COLO668 (cell line): ENCODE measurements at regions not wholly inside any gene's neighbourhood (a gene's known extent, or its start where the extent isn't known, plus 50 kb on each side); places are given as distances from the start of the nearest gene placed in this dataset.

Source experiments
- DNase-seq: peaks from one replicate; lab custom pipeline; 2025; ENCODE audit not compliant: unreplicated experiment; lab: John Stamatoyannopoulos, UW

DNA sequence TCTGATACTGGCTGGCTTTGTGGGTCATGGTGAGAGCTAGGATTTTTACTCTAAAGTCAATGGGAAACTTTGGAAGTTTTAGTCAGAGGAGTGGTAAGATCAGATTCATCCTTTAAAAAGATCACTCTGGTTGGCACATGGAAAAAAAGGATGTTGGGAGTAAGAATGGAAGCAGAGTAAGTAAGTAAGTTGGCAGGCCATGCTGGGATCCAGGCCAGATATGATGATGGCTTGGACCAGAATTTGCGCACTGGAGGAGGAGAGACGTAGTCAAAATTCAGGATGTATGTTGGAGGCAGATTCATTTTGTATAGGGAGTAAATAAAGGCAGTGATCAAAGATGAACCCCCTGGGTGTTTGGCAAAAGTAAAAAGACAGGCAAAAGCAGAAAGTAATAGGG is 283.3 kb upstream of the THSD7B start:
- DNase-seq: no peak

DNA sequence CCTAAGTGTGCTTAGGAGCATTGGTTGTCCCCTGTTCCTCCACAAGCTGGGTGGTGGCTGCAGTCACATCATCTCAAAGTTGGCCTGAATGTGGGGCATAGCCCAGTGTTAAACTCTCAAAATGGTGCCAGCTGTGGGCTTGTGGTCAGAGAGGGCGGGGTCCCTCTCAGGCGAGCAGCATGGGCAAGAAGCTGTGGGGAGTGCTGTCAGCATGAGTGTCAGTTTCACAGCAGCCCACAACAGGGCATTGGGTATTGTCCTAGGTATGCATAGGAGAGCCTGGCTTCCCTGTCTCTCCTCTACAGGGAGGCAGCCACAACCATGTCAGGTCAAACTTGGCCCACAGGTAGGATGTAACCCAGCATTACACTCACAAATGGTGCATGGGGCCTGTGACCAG is 285.6 kb upstream of the THSD7B start:
- DNase-seq: no peak

DNA sequence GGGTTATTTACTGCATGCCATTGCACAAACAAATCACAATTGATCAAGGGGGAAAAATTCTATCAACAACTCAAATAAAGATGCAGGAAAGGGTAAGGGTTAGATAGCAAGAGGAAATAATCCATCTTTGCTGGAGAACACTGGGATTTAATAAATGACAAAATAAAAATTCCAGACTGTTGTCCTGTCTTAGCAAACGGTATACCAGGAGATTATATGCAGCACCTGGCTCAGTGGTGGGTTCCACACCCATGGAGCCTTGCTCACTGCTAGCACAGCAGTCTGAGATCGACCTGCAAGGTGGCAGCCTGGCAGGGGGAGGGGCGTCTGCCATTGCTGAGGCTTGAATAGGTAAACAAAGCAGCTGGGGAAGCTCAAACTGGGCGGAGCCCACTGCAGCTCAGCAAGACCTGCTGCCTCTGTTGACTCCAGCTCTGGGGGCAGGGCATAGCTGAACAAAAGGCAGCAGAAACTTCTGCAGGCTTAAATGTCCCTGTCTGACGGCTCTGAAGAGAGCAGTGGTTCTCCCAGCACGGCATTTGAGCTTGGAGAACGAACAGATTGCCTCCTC is 296.5 kb upstream of the THSD7B start:
- peak; percentile 76 for DNase-seq

DNA sequence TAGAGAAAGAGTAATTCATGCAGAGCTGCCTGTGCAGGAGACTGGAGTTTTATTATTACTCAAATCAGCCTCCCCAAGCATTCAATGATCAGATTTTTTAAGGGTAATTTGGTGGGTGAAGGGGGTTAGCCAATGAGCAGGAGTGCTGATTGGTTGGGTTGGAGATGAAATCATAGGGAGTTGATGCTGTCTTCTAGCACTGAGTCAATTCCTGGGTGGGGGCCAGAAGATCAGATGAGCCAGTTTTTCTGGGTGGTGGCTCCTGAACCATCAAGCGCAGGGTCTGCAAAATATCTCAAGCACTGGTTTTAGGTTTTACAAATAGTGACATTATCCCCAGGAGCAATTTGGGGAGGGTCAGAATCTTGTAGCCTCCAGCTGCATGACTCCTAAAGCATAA is 312.8 kb upstream of the THSD7B start:
- DNase-seq: no peak

DNA sequence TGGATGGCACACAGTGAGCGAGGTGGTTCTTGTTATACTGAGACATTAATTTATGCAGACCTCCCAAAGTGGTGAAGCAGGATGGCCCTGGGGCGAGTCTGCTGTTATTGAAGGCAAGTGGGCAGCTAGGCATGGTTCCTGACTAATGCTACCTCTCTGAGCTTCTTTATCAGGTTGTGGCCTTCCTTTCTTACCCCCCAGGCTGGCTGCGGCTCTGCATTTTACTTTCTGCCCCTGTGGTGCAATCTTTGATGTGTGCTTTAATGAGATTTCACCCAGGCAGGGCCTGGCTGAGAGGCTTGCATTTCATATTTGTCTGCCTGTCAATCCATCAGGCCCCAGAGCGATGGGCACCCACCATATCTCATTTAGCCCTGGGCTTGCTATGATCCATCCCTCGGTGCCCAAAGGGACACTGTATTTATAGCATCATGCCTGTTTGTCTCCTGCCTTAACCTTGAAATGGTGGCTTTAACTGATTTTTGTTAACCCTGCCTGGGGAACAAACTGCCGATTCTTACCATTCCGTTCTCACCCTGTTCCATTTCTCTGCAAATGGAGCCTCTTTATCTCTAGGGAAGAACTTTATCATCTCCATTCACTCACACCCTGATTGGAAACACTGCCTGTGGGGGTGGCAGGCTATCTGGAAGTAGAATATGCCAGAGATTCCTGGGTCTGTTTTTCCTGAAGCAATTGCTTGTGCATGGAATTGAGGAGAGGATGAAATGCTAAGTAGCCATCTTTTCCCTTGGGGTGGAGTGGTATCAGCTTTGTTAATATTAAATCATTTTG is 316.2 kb upstream of the THSD7B start:
- no peak for DNase-seq

DNA sequence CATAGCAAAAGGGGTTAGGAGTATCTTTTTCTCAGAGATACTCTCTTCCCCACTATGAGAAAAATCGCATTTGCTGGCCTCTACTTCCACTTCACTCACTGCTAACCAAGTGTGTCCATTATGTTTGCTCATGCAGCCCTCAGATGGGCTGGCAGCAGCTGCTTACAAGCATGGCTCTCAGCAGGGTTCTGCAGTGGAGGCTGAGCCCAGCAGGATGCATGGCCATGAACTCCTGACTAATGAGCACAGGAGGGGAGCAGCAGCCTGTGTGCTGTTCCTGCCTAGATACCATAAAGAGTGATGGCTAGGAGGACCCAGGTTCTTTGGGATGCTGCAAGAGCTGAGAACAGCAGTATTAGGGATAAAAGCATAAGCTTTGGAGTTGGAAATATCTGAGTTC is 316.9 kb upstream of the THSD7B start:
- peak; percentile 48 for DNase-seq

DNA sequence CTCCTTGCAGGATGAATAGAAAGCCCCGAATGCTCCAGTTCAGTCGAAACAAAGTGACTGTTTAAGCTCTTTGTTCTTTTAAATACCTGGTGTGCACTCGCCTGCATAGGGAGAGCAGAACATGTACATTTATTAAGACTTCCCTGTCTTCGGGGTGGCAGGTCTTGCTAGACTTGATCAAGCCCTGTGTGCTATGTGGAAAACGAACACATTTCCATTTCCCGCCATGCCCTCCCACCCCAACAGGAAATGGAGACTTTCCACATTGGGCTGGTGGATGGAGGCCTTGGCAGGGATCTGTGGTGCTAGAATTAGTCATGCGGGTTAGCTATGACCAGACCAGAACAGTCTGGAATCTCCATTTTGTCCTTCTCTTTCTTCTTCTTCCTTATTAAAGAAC is 321.0 kb upstream of the THSD7B start:
- no peak for DNase-seq

DNA sequence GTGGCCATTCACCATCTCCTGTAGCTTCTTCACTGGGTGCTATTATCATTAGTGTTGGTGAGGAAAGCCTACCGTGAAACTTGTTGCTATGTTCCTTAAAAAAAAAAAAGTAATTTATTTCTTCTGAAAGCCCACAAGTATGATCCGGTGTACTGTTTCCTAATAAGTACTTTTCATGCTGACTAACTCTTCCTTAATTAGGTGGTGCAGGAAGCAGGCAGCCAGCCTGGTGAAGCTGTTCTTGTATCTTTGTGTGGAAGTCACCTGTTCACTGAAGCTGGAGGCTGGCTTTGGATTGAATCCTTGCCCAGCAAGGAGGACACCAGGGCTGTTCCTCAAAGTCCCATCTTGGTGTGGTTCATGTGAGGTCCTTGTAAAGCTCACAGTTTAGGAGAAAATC is 321.7 kb upstream of the THSD7B start:
- no peak for DNase-seq

DNA sequence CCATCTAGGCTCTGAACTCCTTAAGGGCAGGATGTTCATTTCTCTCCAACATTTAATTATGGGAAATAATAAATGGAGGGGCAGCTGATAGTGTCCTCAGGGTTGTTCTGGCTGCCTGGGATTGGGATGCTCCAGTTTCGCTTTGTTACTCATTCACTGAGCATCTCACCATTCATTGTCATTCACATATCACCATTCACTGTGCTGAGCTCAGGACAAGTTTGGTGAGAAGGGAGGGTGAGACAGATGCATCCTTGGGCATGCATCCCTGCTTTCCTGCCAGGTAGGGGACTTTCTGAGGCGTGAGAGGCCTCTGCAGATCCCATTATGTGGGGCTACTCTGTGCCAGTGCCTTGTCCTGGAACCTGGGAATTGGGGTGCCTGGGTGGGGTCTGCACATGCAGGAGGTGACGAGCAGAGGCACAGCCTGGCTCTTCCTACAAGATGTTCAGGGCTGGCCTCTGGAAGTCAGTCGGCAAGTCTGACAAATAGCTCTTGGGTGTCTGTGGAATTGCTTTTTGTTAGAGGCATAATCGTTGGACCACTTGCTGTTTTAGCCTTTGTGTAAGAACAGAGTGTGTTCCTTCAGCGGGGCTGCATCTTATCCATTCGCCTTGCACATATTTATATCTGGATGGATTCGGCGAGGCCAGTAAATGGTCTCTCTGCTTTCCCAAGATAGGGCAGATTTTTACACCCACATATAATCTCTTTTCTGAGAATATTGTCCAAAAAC is 323.2 kb upstream of the THSD7B start:
- DNase-seq: no peak

DNA sequence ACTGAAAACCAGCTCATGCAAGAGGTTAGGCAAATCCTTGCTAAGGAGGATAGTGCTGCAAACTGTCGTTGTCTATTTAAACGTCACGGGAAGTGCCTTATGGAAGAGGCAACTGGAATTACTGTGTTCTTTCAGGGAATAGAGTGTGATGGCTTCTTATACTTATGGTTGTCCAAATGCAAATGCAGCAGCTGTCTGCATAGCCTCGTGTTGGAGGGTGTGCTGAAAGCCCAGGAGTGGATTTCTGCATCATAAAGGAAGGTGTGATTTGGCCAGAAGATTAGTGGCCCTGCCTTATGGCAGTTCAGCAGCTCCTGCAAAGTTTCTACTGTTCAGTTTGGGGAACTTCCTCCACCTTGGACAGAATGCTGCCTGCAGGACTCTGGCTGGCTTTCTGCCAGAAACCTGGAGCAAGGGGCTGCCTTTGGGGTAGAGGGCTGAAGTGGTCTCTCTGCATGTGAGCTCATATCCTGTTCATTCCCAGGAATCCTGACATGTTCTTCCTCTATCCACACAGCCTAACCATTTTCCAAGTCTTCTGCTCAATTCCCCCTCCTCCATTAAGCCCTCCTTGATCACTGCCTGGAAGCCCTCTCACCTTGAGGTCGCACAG is 321.2 kb upstream of the CXCR4 start:
- DNase-seq: no peak

DNA sequence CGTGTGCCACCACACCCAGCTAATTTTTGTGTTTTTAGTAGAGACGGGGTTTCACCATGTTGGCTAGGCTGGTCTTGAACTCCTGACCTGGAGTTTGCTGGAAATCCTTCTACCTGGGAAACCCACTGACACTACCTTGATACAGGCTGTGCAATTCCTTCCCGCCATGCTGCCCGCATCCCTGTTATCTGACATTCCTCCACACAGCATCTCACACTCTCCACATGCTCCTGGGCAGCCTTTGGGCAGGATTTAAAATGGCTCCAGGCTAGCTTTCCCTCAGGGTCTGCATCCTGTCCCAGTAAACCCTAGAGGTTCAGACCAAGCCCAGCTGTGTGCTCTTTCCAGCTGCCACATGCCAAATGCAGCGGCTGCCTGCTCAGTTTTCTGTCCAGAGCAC is 319.5 kb upstream of the CXCR4 start:
- DNase-seq: no peak

DNA sequence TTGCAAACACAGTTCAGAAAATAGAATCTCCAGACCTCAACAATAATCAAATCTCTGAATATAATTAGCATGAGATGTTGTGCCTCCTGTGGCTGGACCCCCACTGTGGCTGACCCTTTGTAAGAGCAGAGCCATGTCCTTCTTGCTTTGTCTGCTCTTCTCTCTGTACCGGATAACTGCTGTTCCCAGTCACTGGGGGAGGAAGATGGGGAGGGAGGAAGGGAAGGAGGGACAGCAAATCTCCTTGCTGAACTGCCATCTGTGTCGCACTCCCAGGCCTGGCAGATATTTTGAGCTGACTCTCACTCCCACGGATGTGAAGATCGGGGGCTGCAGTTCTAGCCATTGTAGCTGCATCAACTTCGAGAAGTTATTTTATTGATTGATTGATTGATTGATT is 319.0 kb upstream of the CXCR4 start:
- DNase-seq: no peak

DNA sequence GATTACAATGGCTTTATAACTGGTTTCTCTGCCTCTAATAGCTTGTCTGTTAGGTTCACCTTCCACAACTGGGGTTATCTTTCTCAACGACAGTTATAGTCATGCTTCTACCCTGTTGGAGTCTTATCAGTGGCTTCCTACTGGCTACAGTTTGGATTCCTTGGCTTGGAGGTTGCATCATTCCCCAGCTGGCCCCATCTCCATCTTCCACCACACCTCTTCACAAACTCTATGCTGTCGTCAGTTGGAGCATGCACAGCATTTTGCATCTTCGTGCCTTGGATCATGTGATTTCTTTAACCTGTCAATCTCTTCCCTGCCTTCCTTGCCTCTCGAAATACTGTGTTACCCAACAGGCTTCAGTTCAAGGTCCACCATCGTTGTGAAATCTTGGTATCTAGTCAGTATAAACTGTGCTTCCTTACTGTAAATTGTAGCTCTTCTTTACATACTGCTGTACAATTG is 316.3 kb upstream of the CXCR4 start:
- no peak for DNase-seq

DNA sequence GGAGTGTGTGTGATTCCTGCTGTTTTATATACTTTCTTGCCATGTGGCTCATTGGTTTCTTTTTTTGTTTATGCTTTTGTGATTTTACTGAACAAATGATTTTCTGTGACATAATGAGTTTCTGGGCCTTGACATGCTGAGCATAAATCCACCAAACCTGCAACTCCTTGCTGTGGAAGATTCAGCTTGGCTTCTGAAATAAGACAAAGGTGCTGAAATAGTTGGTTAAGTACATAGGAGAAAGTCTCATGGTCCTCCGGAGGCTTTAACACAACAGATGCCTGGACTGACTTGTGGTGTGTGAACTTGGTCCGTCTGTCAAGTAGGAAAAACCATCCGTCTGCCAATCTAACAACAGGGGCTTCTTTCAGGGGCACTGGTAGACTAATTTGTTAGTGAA is 315.3 kb upstream of the CXCR4 start:
- DNase-seq: no peak

DNA sequence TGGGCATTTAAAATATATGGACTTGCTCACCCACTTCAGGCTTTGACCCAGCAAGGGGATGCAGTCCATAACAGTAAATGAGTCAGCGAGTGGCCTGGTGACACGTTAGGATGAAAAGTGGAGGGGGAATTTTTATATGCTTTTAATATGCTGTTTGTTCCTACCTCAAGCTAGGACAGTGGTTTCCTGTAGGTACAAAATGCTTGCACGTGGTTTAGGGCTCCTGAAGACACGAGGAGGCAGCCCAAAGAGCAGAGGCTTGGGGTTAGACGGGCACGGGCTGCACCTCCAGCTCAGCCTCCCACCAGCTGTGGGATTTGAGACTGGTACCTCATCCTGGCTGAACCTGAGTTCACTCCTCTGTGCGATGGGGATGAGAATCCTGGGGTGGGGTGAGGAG is 306.2 kb upstream of the CXCR4 start:
- DNase-seq: no peak

DNA sequence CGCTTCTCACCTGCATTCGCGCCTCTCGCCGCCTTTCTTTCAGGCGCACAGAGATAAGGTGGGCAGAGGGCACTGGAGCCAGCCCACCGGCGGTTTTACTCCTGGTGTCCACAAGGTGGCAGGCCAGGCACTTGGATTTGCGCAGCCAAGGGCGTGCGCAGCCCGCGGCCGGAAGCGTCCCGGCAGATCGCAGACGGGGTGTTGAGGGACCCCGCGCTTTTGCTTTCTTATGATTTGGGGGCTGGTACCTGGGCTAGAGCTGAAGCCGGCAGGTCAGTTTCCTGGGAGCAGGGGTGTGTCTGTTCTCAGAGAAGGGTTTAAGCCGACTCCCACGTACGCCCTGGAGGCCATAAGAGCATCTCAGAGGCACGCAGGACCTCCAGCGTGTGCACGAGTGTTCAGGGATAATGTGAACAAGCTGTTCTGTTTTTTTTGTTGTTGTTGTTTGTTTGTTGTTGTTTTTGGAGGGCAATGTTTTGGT is 305.6 kb upstream of the CXCR4 start:
- DNase-seq: peak; percentile 82

DNA sequence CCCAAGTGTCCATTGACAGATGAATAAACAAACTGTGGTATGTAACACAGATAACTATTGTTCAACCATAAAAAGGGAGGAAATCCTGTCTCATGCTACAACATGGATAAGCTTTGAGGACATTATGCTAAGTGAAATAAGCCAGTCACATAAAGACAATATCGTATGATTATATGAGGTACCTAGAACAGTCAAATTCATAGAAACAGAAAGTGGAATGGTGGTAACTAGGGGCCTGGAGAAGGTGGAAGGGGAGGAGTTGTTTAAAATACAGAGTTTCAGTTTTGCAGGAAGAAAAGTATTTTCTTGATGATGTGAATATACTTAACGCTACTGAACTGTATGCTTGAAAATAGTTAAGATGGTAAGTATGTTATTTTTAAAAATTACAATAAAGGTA is 304.6 kb upstream of the CXCR4 start:
- DNase-seq: no peak

DNA sequence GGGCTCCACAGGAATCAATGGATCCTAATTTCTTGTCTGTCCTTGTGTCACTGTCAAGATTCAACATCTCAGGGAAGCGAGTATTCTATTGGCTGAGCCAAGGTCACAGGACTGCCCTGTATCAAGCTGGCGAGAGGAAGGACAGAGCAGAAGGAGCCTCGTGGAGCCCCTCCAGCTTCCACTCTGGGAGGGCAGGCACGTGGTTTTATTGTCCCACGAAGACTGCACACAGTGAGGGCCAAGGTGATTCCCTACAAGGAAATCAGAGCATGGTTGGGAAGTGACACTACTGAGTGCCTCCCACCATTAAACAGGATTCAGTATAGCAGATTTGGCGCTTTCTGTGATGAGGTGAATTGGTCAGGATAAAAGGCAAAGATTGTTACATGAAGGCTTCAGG is 302.4 kb upstream of the CXCR4 start:
- no peak for DNase-seq

DNA sequence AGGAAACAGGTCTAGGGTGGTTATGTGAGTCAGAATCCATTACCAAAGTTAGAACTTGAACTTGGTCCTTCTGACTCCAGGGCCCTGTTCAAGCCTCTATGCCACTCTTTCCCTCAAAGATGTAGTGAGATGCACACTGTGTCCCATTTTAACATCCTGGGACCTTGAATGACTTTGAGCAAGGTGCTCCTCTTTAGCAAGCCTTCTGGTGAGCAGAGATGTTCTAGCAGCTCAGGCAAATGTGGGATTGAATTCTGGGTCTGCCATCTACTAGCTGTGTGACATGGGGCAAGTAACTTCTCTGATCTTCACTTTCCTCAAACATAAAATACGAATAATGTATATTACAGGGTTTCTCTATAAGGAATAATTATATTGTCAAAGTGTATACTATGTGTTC is 294.0 kb upstream of the CXCR4 start:
- DNase-seq: no peak

DNA sequence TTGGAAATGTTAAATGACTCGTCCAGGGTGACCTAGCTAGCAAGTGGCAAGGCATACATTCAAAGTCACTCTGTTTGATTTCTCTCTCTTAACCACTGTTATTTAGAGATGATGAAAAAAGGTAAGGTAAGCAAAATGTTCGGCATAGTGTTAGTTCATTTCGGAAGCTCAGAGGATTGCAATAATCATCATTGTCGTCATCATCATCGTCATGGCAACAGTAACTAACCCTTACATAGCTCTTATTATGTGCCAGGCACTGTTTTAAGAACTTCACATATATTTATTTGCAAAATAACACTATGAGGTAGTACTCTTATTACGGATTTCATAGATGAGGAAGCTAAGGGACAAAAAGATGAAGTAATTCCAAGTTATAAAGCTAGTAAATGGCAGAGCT is 292.7 kb upstream of the CXCR4 start:
- DNase-seq: no peak

DNA sequence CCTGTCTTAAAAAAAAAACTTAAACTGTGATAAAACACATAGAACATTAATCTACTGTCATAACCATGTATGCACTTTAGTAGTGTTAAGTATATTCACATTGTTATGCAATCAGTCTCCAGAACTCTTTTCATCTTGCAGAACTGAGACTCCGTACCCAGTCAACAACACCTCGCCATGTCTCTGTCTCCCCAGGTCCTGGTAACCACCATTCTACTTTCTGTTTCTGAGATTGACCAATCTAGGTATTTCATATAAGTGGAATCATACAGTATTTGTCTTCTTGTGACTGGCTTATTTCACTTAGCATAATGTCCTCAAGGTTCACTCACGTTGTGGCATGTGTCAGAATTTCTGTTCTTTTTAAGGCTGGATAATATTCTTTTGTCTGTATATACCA is 290.8 kb upstream of the CXCR4 start:
- no peak for DNase-seq

DNA sequence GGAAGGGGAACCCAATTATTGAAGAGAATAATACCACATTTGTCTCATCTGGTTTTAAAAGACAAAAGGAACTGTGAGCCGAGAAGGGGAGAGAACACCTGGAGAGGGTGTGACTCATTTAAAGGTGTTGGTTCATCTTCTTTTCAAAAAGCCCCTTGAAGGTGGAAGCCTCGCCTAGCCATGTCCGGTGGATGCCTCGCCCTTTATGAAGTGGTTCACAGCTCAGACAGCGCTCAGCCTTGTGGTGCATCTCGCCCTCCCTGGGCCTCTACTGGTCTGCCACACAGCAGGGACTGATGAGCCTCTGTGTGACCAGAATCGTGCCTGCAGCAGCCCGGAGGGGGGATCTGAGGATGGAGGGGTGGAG is 290.0 kb upstream of the CXCR4 start:
- no peak for DNase-seq
